Iris pigment epithelial cell (primary cell): ENCODE measurements at regions not wholly inside any gene's neighbourhood (a gene's known extent, or its start where the extent isn't known, plus 50 kb on each side); places are given as distances from the start of the nearest gene placed in this dataset.
A peak's percentile ranks its signal among the peaks of the same experiment; 100 is the strongest.
"Not testable (repeated sequence)": the region's sequence is repeated elsewhere in the genome, so short reads cannot be mapped to it uniquely, and the experiment has no call there.

Source experiments
- DNase-seq: peaks from one replicate; pipeline ENCODE4 v3.0.0-alpha.2; 2011; ENCODE audit warnings: low read depth

GRCh38 chr18:10142056-10142455, 228.2 kb downstream of the VAPA start:
- no peak for DNase-seq

GRCh38 chr18:10142496-10143160, 228.8 kb downstream of the VAPA start:
- DNase-seq = peak; percentile 15

- no peak for DNase-seq
Observed at GRCh38 chr18:10143596-10143995, 229.8 kb downstream of the VAPA start.

- DNase-seq = no peak
Observed at GRCh38 chr18:10145546-10145945, 231.7 kb downstream of the VAPA start.

- DNase-seq = no peak
Observed at GRCh38 chr18:10147226-10147625, 233.4 kb downstream of the VAPA start.

- no peak for DNase-seq
Observed at GRCh38 chr18:10147752-10148151, 233.9 kb downstream of the VAPA start.

GRCh38 chr18:10148189-10148929, 234.5 kb downstream of the VAPA start:
- DNase-seq = no peak

- DNase-seq = no peak
Observed at GRCh38 chr18:10149768-10150556, 236.1 kb downstream of the VAPA start.

- not testable (repeated sequence) for DNase-seq
Observed at GRCh38 chr18:10150576-10150975, 236.8 kb downstream of the VAPA start.

- no peak for DNase-seq
Observed at GRCh38 chr18:10152475-10152874, 238.7 kb downstream of the VAPA start.

- no peak for DNase-seq
Observed at GRCh38 chr18:10153924-10154752, 240.3 kb downstream of the VAPA start.

- no peak for DNase-seq
Observed at GRCh38 chr18:10157706-10158105, 243.9 kb downstream of the VAPA start.

GRCh38 chr18:10160251-10160650, 246.4 kb downstream of the VAPA start:
- no peak for DNase-seq

GRCh38 chr18:10161315-10161714, 247.5 kb downstream of the VAPA start:
- DNase-seq = no peak

GRCh38 chr18:10162340-10162739, 248.5 kb downstream of the VAPA start:
- DNase-seq = no peak

GRCh38 chr18:10164271-10165071, 250.7 kb downstream of the VAPA start:
- no peak for DNase-seq

GRCh38 chr18:10166164-10166807, 252.5 kb downstream of the VAPA start:
- DNase-seq = no peak

GRCh38 chr18:10167759-10168158, 253.9 kb downstream of the VAPA start:
- DNase-seq = no peak

- DNase-seq = no peak
Observed at GRCh38 chr18:10168477-10168876, 254.7 kb downstream of the VAPA start.

GRCh38 chr18:10169064-10169562, 255.3 kb downstream of the VAPA start:
- DNase-seq = peak; percentile 15
